ENCODE measurements at regions not wholly inside any gene's neighbourhood (a gene's known extent, or its start where the extent isn't known, plus 50 kb on each side); places are given as distances from the start of the nearest gene placed in this dataset.

GRCh38 chr11:130640526-130640925, 192.1 kb downstream of the ADAMTS15 start:
- no peak for DNase-seq (ENCODE audit: low read depth)

GRCh38 chr11:130641876-130642275, 193.4 kb downstream of the ADAMTS15 start:
- no peak for DNase-seq (ENCODE audit: low read depth)

GRCh38 chr11:130642994-130643393, 194.5 kb downstream of the ADAMTS15 start:
- no peak for DNase-seq (ENCODE audit: low read depth)

GRCh38 chr11:130644187-130644586, 195.7 kb downstream of the ADAMTS15 start:
- DNase-seq (ENCODE audit: low read depth): no peak

GRCh38 chr11:130645164-130645842, 196.9 kb downstream of the ADAMTS15 start:
- DNase-seq (ENCODE audit: low read depth): no peak

GRCh38 chr11:130645843-130646197, 197.4 kb downstream of the ADAMTS15 start:
- DNase-seq (ENCODE audit: low read depth): no peak

- no peak for DNase-seq (ENCODE audit: low read depth)
Observed at GRCh38 chr11:130646881-130647280, 198.4 kb downstream of the ADAMTS15 start.

GRCh38 chr11:130647371-130647770, 198.9 kb downstream of the ADAMTS15 start:
- DNase-seq (ENCODE audit: low read depth): no peak

- DNase-seq (ENCODE audit: low read depth): no peak
Observed at GRCh38 chr11:130649801-130650200, 201.4 kb downstream of the ADAMTS15 start.

GRCh38 chr11:130650456-130651030, 202.1 kb downstream of the ADAMTS15 start:
- no peak for DNase-seq (ENCODE audit: low read depth)

GRCh38 chr11:130651066-130651855, 202.8 kb downstream of the ADAMTS15 start:
- no peak for DNase-seq (ENCODE audit: low read depth)

GRCh38 chr11:130652671-130653335, 204.4 kb downstream of the ADAMTS15 start:
- no peak for DNase-seq (ENCODE audit: low read depth)

- no peak for DNase-seq (ENCODE audit: low read depth)
Observed at GRCh38 chr11:130653838-130654636, 205.6 kb downstream of the ADAMTS15 start.

- no peak for DNase-seq (ENCODE audit: low read depth)
Observed at GRCh38 chr11:130655300-130655699, 206.9 kb downstream of the ADAMTS15 start.

- DNase-seq (ENCODE audit: low read depth): no peak
Observed at GRCh38 chr11:130666781-130667251, 218.4 kb downstream of the ADAMTS15 start.

GRCh38 chr11:130668751-130669150, 220.3 kb downstream of the ADAMTS15 start:
- DNase-seq (ENCODE audit: low read depth): no peak

- DNase-seq (ENCODE audit: low read depth): no peak
Observed at GRCh38 chr11:130670200-130670599, 221.8 kb downstream of the ADAMTS15 start.

GRCh38 chr11:130671801-130672700, 223.6 kb downstream of the ADAMTS15 start:
- DNase-seq (ENCODE audit: low read depth): peak; percentile 89

- DNase-seq (ENCODE audit: low read depth): no peak
Observed at GRCh38 chr11:130672911-130673310, 224.5 kb downstream of the ADAMTS15 start.

GRCh38 chr11:130673698-130674097, 225.3 kb downstream of the ADAMTS15 start:
- no peak for DNase-seq (ENCODE audit: low read depth)
